IMR-90 (cell line): ENCODE measurements at regions not wholly inside any gene's neighbourhood (a gene's known extent, or its start where the extent isn't known, plus 50 kb on each side); places are given as distances from the start of the nearest gene placed in this dataset.

Experiments
- ATAC-seq: fragments of 200-7000 bp; cut with Tn5 transposase; 2 replicates; pipeline ENCODE4 v1.9.1; 2020; ENCODE audit warnings: low read depth, mild to moderate bottlenecking, moderate library complexity
- BruUV-seq: library from RNA; stranded (reverse); fragments of 400-500 nt; replicated peaks from 2 replicates; lab custom pipeline; 2021; lab: Mats Ljungman, UMichigan
- CTCF ChIA-PET: fragments of 300-600 bp; formaldehyde crosslinking; extraction: SDS; loops from one replicate; lab custom pipeline; 2021; ENCODE audit warnings: antibody characterized with exemption; lab: Yijun Ruan, JAX
- POLR2A ChIA-PET: fragments of 300-600 bp; sonication (Branson Sonifier 250); formaldehyde crosslinking; loops from one replicate; lab custom pipeline; 2022; ENCODE audit warnings: antibody characterized with exemption; ENCODE audit not compliant: unreplicated experiment; lab: Charles Lee
- DNase-seq: peaks from one replicate; pipeline ENCODE4 v3.0.0; 2013
- H2AFZ ChIP-seq: replicated peaks from 2 replicates; pipeline ENCODE3; 2013; ENCODE audit warnings: low read length, mild to moderate bottlenecking; ENCODE audit not compliant: poor library complexity
- H2AK5ac ChIP-seq: 2 replicates; pipeline ENCODE4 v1.6.1; 2013; ENCODE audit warnings: low read depth, low read length, inconsistent platforms
- H2AK9ac ChIP-seq: replicated peaks from 2 replicates; pipeline ENCODE3; 2013; ENCODE audit warnings: mild to moderate bottlenecking, low read depth, low read length, moderate library complexity; ENCODE audit not compliant: poor library complexity
- H2BK120ac ChIP-seq: 2 replicates; pipeline ENCODE4 v1.6.1; 2013; ENCODE audit warnings: low read depth, low read length, inconsistent platforms
- H2BK15ac ChIP-seq: 3 replicates; pipeline ENCODE4 v1.6.1; 2013; ENCODE audit warnings: low read depth, low read length, inconsistent platforms
- H2BK20ac ChIP-seq: 2 replicates; pipeline ENCODE4 v1.6.1; 2013; ENCODE audit warnings: low read depth, mild to moderate bottlenecking, inconsistent platforms, low read length, moderate library complexity
- H2BK5ac ChIP-seq: 2 replicates; pipeline ENCODE4 v1.6.1; 2013; ENCODE audit warnings: mild to moderate bottlenecking, low read depth, low read length, inconsistent platforms; ENCODE audit not compliant: poor library complexity, severe bottlenecking
- H3K14ac ChIP-seq: replicated peaks from 2 replicates; pipeline ENCODE4 v1.6.1; 2013; ENCODE audit warnings: low read depth, low read length, inconsistent platforms
- H3K18ac ChIP-seq: 2 replicates; pipeline ENCODE4 v1.6.1; 2013; ENCODE audit warnings: low read depth, low read length, control low read depth
- H3K23ac ChIP-seq: 2 replicates; pipeline ENCODE4 v1.6.1; 2013; ENCODE audit warnings: low read depth, low read length, inconsistent platforms
- H3K27ac ChIP-seq: 2 replicates; pipeline ENCODE4 v1.5.1; 2013; ENCODE audit warnings: mild to moderate bottlenecking, control low read depth, low read length; ENCODE audit not compliant: insufficient read depth
- H3K27me3 ChIP-seq: 2 replicates; pipeline ENCODE4 v1.6.1; 2013; ENCODE audit warnings: low read length; ENCODE audit not compliant: control insufficient read depth, insufficient read depth
- H3K36me3 ChIP-seq: 2 replicates; pipeline ENCODE4 v1.6.1; 2013; ENCODE audit warnings: low read length, mixed read lengths; ENCODE audit not compliant: control insufficient read depth, insufficient read depth
- H3K4ac ChIP-seq: 2 replicates; pipeline ENCODE4 v1.6.1; 2013; ENCODE audit warnings: low read depth, low read length, inconsistent platforms
- H3K4me1 ChIP-seq: 2 replicates; pipeline ENCODE4 v1.6.1; 2013; ENCODE audit warnings: low read length, mixed read lengths; ENCODE audit not compliant: control insufficient read depth, insufficient read depth
- H3K4me2 ChIP-seq: 2 replicates; pipeline ENCODE4 v1.6.1; 2013; ENCODE audit warnings: low read depth, mild to moderate bottlenecking, control low read depth, low read length, moderate library complexity
- H3K4me3 ChIP-seq: 2 replicates; pipeline ENCODE4 v1.5.1; 2013; ENCODE audit warnings: low read depth, mild to moderate bottlenecking, control low read depth, low read length, moderate library complexity; ENCODE audit not compliant: insufficient read depth
- H3K56ac ChIP-seq: 2 replicates; pipeline ENCODE4 v1.6.1; 2013; ENCODE audit warnings: low read length, inconsistent platforms; ENCODE audit not compliant: insufficient read depth; ENCODE audit errors: extremely low read depth
- H3K79me1 ChIP-seq, 2 experiments: 2 replicates each; pipeline ENCODE4 v1.6.1; 2013; ENCODE audit warnings: low read length in 2 of 2, inconsistent platforms in 1 of 2, low read depth in 1 of 2
- H3K9ac ChIP-seq: 2 replicates; pipeline ENCODE4 v1.6.1; 2013; ENCODE audit warnings: low read depth, low read length, control low read depth
- H3K9me1 ChIP-seq: 2 replicates; pipeline ENCODE4 v1.6.1; 2013; ENCODE audit warnings: low read length, inconsistent platforms; ENCODE audit not compliant: insufficient read depth
- H3K9me3 ChIP-seq: 2 replicates; pipeline ENCODE4 v1.6.1; 2013; ENCODE audit warnings: low read length; ENCODE audit not compliant: control insufficient read depth, insufficient read depth
- H4K20me1 ChIP-seq: 2 replicates; pipeline ENCODE4 v1.6.1; 2013; ENCODE audit warnings: low read length, inconsistent platforms; ENCODE audit not compliant: insufficient read depth
- H4K5ac ChIP-seq: 2 replicates; pipeline ENCODE4 v1.6.1; 2013; ENCODE audit warnings: mild to moderate bottlenecking, low read depth, low read length, control low read depth
- H4K8ac ChIP-seq, 2 experiments: 2 replicates each; pipeline ENCODE4 v1.6.1; 2013; ENCODE audit warnings: low read depth in 2 of 2, low read length in 2 of 2, control low read depth in 1 of 2, inconsistent platforms in 1 of 2
- H4K91ac ChIP-seq: 2 replicates; pipeline ENCODE4 v1.6.1; 2013; ENCODE audit warnings: low read depth, low read length, inconsistent platforms; ENCODE audit not compliant: insufficient read depth
- BHLHE40 ChIP-seq: fragments of 150-350 bp; IDR thresholded peaks from 2 replicates; pipeline ENCODE4 v1.6.1; 2016; ENCODE audit warnings: mild to moderate bottlenecking, low read depth, low read length
- CEBPB ChIP-seq: IDR thresholded peaks from 2 replicates; pipeline ENCODE4 v1.6.1; 2012; ENCODE audit warnings: low read depth, low read length, improper control_type of control experiment
- CHD1 ChIP-seq: IDR thresholded peaks from 2 replicates; pipeline ENCODE4 v1.6.1; 2012; ENCODE audit warnings: low read depth, low read length, improper control_type of control experiment
- ELK1 ChIP-seq: fragments of 150-350 bp; IDR thresholded peaks from 2 replicates; pipeline ENCODE4 v1.6.1; 2016; ENCODE audit warnings: low read depth, mild to moderate bottlenecking, low read length, moderate library complexity, borderline replicate concordance
- FOS ChIP-seq: fragments of 150-350 bp; IDR thresholded peaks from 2 replicates; pipeline ENCODE4 v1.6.1; 2016; ENCODE audit warnings: low read depth, low read length
- MAFK ChIP-seq: IDR thresholded peaks from 2 replicates; pipeline ENCODE4 v1.6.1; 2012; ENCODE audit warnings: low read depth, low read length, improper control_type of control experiment
- MAZ ChIP-seq: IDR thresholded peaks from 2 replicates; pipeline ENCODE4 v1.6.1; 2012; ENCODE audit warnings: low read depth, mild to moderate bottlenecking, low read length, improper control_type of control experiment, moderate library complexity, borderline replicate concordance
- MXI1 ChIP-seq: IDR thresholded peaks from 2 replicates; pipeline ENCODE4 v1.6.1; 2012; ENCODE audit warnings: low read depth, mild to moderate bottlenecking, low read length, moderate library complexity, borderline replicate concordance
- NFE2L2 ChIP-seq: fragments of 150-350 bp; IDR thresholded peaks from 2 replicates; pipeline ENCODE4 v1.6.1; 2016; ENCODE audit warnings: low read depth, mild to moderate bottlenecking, low read length
- POLR2A ChIP-seq: IDR thresholded peaks from 2 replicates; pipeline ENCODE4 v1.6.1; 2012; ENCODE audit warnings: mild to moderate bottlenecking, low read depth, low read length
- RAD21 ChIP-seq: IDR thresholded peaks from 2 replicates; pipeline ENCODE4 v1.6.1; 2012; ENCODE audit warnings: low read length, improper control_type of control experiment
- RCOR1 ChIP-seq: IDR thresholded peaks from 2 replicates; pipeline ENCODE4 v1.6.1; 2012; ENCODE audit warnings: mild to moderate bottlenecking, low read length, improper control_type of control experiment; ENCODE audit not compliant: insufficient replicate concordance
- RFX5 ChIP-seq: IDR thresholded peaks from 2 replicates; pipeline ENCODE4 v1.8.0; 2012; ENCODE audit warnings: low read depth, mild to moderate bottlenecking, low read length, moderate library complexity
- SMC3 ChIP-seq: fragments of 150-350 bp; IDR thresholded peaks from 2 replicates; pipeline ENCODE4 v1.6.1; 2016; ENCODE audit warnings: low read depth, mild to moderate bottlenecking, antibody characterized with exemption, low read length, moderate library complexity
- USF2 ChIP-seq: fragments of 150-350 bp; IDR thresholded peaks from 2 replicates; pipeline ENCODE4 v1.6.1; 2017; ENCODE audit warnings: mild to moderate bottlenecking, antibody characterized with exemption, low read length, low read depth
- WGBS, 2 experiments: methylation state at CpG; one replicate each; pipeline versions ENCODE4 v1.1.5 to v1.1.7; 2013; ENCODE audit warnings: missing lambda C conversion rate in 2 of 2; ENCODE audit not compliant: insufficient read length in 1 of 2; ENCODE audit errors: extremely low coverage in 2 of 2; 5-methylcytosine and 5-hydroxymethylcytosine counted together
- dilution Hi-C: fragments of 300-500 bp; cut with HindIII; formaldehyde crosslinking; loops from one replicate; pipeline ENCODE4 v1.14.3; 2018; ENCODE audit warnings: low sequenced_read_pairs; ENCODE audit not compliant: unreplicated experiment
- in situ Hi-C: fragments of 300-500 bp; cut with MboI; formaldehyde crosslinking; loops from 3 replicates; pipeline ENCODE4 v1.14.3; 2019; ENCODE audit warnings: low sequenced_read_pairs, inconsistent platforms, mixed read lengths
- intact Hi-C: fragments of 100-400 bp; cut with micrococcal nuclease; formaldehyde crosslinking; loops from 2 replicates; pipeline ENCODE4 v1.10.0; 2022
- TF ChIP-seq, protein P1 (sequence below): conservative IDR thresholded peaks from 2 replicates; pipeline ENCODE4 v1.5.1; 2012; ENCODE audit warnings: mild to moderate bottlenecking, low read depth, low read length, improper control_type of control experiment

- CTCF ChIA-PET, result no interaction called here
Measured at GRCh38 chr10:128711806-128712205, 585.6 kb upstream of the MKI67 start.

More at GRCh38 chr10:128711806-128712205, 585.6 kb upstream of the MKI67 start:
- H2BK15ac ChIP-seq, result no peak overlapping the region
- WGBS, 2 experiments, result 60% methylated on average over 2 of the region's 9 CpGs; no CpG with 5 or more reads in 1 of the 2 experiments
- H3K4me1 ChIP-seq, result no peaks in the 10 kb centered on the region
- dilution Hi-C loops (no loop called here), intact Hi-C loops (no loop called here), in situ Hi-C loops (no loop called here)
- H3K56ac ChIP-seq, result no peak overlapping the region
- no peaks in the 10 kb centered on the region for H3K27me3 ChIP-seq
- H2AK9ac ChIP-seq, result no peak overlapping the region
- H2BK20ac ChIP-seq, result no peak overlapping the region
- no peak overlapping the region for H4K91ac ChIP-seq
- no peak overlapping the region for H2BK120ac ChIP-seq
- TF ChIP-seq NFE2L2, result no peak
- TF ChIP-seq BHLHE40, result no peak
- TF ChIP-seq CEBPB, result no peak
- TF ChIP-seq POLR2A, result no peak
- TF ChIP-seq MAZ, result no peak
- TF ChIP-seq FOS, result no peak
- TF ChIP-seq RCOR1, result no peak
- no peak for TF ChIP-seq RFX5
- TF ChIP-seq CHD1, result no peak
- no peak for TF ChIP-seq MXI1
- no peak for TF ChIP-seq RAD21
- no peak for TF ChIP-seq MAFK
- TF ChIP-seq SMC3, result no peak
- TF ChIP-seq, protein P1, sequence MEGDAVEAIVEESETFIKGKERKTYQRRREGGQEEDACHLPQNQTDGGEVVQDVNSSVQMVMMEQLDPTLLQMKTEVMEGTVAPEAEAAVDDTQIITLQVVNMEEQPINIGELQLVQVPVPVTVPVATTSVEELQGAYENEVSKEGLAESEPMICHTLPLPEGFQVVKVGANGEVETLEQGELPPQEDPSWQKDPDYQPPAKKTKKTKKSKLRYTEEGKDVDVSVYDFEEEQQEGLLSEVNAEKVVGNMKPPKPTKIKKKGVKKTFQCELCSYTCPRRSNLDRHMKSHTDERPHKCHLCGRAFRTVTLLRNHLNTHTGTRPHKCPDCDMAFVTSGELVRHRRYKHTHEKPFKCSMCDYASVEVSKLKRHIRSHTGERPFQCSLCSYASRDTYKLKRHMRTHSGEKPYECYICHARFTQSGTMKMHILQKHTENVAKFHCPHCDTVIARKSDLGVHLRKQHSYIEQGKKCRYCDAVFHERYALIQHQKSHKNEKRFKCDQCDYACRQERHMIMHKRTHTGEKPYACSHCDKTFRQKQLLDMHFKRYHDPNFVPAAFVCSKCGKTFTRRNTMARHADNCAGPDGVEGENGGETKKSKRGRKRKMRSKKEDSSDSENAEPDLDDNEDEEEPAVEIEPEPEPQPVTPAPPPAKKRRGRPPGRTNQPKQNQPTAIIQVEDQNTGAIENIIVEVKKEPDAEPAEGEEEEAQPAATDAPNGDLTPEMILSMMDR, result no peak
- no peak for TF ChIP-seq USF2
- no peak for TF ChIP-seq ELK1
- BruUV-seq, result no TSS peak
- no peak overlapping the region for H4K8ac ChIP-seq
- no peak overlapping the region for H3K27ac ChIP-seq
- H3K18ac ChIP-seq, result no peak overlapping the region
- no peak overlapping the region for H4K5ac ChIP-seq
- H3K79me1 ChIP-seq, result no peaks in the 10 kb centered on the region
- no peak overlapping the region for H3K23ac ChIP-seq
- H3K9ac ChIP-seq, result no peak overlapping the region
- no peak overlapping the region for H2AFZ ChIP-seq
- no peak overlapping the region for H3K14ac ChIP-seq
- no peaks in the 10 kb centered on the region for H3K9me1 ChIP-seq
- ATAC-seq (no peak), DNase-seq (no peak)
- H2BK5ac ChIP-seq, result no peak overlapping the region
- H3K4me3 ChIP-seq, result no peak overlapping the region
- H4K20me1 ChIP-seq, result no peaks in the 10 kb centered on the region
- POLR2A ChIA-PET, result no interaction called here
- no peak overlapping the region for H3K4ac ChIP-seq
- peaks cover 48% of the 10 kb centered on the region for H3K9me3 ChIP-seq
- no peak overlapping the region for H2AK5ac ChIP-seq
- H3K36me3 ChIP-seq, result no peaks in the 10 kb centered on the region
- H3K4me2 ChIP-seq, result no peak overlapping the region
